Neural progenitor cell (in vitro differentiated cells): ENCODE measurements at regions not wholly inside any gene's neighbourhood (a gene's known extent, or its start where the extent isn't known, plus 50 kb on each side); places are given as distances from the start of the nearest gene placed in this dataset.

Source experiments
- DNase-seq: peaks from one replicate; pipeline ENCODE4 v3.0.0-alpha.2; 2016; ENCODE audit warnings: low spot score
- H2AFZ ChIP-seq: fragments of 200-600 bp; sonication (generic); replicated peaks from 2 replicates; pipeline ENCODE4 v1.6.1; 2016; ENCODE audit warnings: antibody characterized with exemption
- H3F3A ChIP-seq: fragments of 200-600 bp; sonication (generic); 2 replicates; pipeline ENCODE4 v1.6.1; 2016; ENCODE audit warnings: antibody characterized with exemption, low read depth
- H3K27ac ChIP-seq: fragments of 200-600 bp; sonication (generic); 2 replicates; pipeline ENCODE4 v1.5.1; 2016; ENCODE audit warnings: mild to moderate bottlenecking
- H3K27me3 ChIP-seq: fragments of 200-600 bp; sonication (generic); 2 replicates; pipeline ENCODE4 v1.6.1; 2016; ENCODE audit warnings: mild to moderate bottlenecking, moderate library complexity
- H3K36me3 ChIP-seq: fragments of 200-600 bp; sonication (generic); 2 replicates; pipeline ENCODE4 v1.5.1; 2016
- H3K4me1 ChIP-seq: fragments of 200-600 bp; sonication (generic); 2 replicates; pipeline ENCODE4 v1.6.1; 2016; ENCODE audit warnings: mixed run types
- H3K4me2 ChIP-seq: fragments of 200-600 bp; sonication (generic); 2 replicates; pipeline ENCODE4 v1.6.1; 2016
- H3K4me3 ChIP-seq: fragments of 200-600 bp; sonication (generic); 2 replicates; pipeline ENCODE4 v1.5.1; 2016
- H3K79me2 ChIP-seq: fragments of 200-600 bp; sonication (generic); 2 replicates; pipeline ENCODE4 v1.6.1; 2016; ENCODE audit warnings: low read depth
- H3K9ac ChIP-seq: fragments of 200-600 bp; sonication (generic); 2 replicates; pipeline ENCODE4 v1.6.1; 2016
- H3K9me3 ChIP-seq: fragments of 200-600 bp; sonication (generic); 2 replicates; pipeline ENCODE4 v1.5.1; 2016; ENCODE audit warnings: low read depth
- H4K20me1 ChIP-seq: fragments of 200-600 bp; sonication (generic); 2 replicates; pipeline ENCODE4 v1.6.1; 2016; ENCODE audit warnings: low read depth
- H3K27ac Mint-ChIP-seq: 3 replicates; pipeline ENCODE4 v1.8.0; 2021; ENCODE audit warnings: mixed read lengths
- H3K27me3 Mint-ChIP-seq: 2 replicates; pipeline ENCODE4 v1.8.0; 2022; ENCODE audit warnings: low read depth, mild to moderate bottlenecking, inconsistent platforms, moderate library complexity, mixed read lengths; ENCODE audit not compliant: insufficient read depth
- H3K36me3 Mint-ChIP-seq: 3 replicates; pipeline ENCODE4 v1.8.0; 2021; ENCODE audit warnings: mixed read lengths
- H3K4me1 Mint-ChIP-seq: 3 replicates; pipeline ENCODE4 v1.8.0; 2021; ENCODE audit warnings: mixed read lengths
- H3K4me3 Mint-ChIP-seq: 3 replicates; pipeline ENCODE4 v1.8.0; 2021; ENCODE audit warnings: mild to moderate bottlenecking, moderate library complexity, mixed read lengths
- H3K9me3 Mint-ChIP-seq: 3 replicates; pipeline ENCODE4 v1.8.0; 2020; ENCODE audit warnings: mixed read lengths
- EZH2 ChIP-seq: fragments of 200-600 bp; sonication (generic); IDR thresholded peaks from 2 replicates; pipeline ENCODE4 v1.6.1; 2017; ENCODE audit warnings: antibody characterized with exemption, mild to moderate bottlenecking, moderate library complexity
- EZH2phosphoT487 ChIP-seq: fragments of 200-600 bp; sonication (generic); IDR thresholded peaks from 2 replicates; pipeline ENCODE4 v1.6.1; 2017; ENCODE audit warnings: antibody characterized with exemption
- TF ChIP-seq, protein P1 (sequence below): fragments of 200-600 bp; sonication (generic); IDR thresholded peaks from 2 replicates; pipeline ENCODE4 v1.5.1; 2017; ENCODE audit warnings: antibody characterized with exemption, mild to moderate bottlenecking

DNA sequence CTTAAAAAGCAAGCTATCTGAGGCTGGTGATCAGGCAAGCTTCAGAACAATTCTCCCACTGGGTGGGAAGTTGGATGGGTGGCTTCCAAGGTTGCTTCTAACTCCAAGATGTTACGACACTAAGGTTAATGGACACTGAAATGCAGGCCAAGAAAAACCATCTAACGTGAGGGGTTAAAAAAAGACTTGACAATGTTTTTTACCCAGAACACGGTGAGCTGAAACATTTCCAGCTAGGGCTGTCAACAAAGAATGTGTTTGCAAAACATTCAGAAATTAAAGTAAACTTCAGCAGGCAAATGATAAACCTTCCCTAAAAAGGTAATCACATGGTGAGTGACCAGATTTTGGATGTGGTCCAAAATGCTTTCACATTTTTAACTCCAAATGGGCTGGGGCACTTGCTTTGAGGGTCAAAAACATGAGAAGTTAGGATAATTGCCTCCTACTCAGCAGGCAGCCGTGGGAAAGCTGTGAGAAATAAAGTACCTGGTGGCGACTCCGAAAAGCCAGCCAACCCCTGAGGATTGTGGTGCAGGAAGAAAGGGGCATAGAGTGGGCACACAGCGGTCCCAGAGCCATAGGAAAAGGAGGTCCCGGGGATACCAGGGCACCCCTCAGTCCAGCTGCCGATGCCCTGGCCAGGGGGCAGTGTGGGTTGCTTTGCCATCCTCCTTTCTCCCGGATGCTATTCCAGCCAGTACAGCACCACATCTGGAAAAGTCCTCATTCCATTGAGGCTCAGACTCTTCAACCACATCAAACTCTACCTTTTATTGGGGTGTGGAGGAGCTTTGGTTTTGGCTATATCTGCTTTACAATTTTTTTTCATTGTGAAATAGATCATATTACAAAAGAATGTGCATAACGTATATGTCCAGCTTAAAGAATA is 90.0 kb upstream of the ATL2 start:
- H3K4me1 ChIP-seq = no peaks in the 10 kb centered on the region
- Mint-ChIP-seq H3K4me1 (peaks cover 3% of the 10 kb centered on the region), H3K36me3 (no peaks in the 10 kb centered on the region), H3K4me3 (no peak overlapping the region), H3K27ac (no peak overlapping the region), H3K27me3 (peaks cover 4% of the 10 kb centered on the region), H3K9me3 (no peaks in the 10 kb centered on the region)
- no peak overlapping the region for H3K27ac ChIP-seq
- no peaks in the 10 kb centered on the region for H3F3A ChIP-seq
- no peak overlapping the region for H2AFZ ChIP-seq
- H3K27me3 ChIP-seq = no peaks in the 10 kb centered on the region
- H3K36me3 ChIP-seq = no peaks in the 10 kb centered on the region
- H4K20me1 ChIP-seq = no peaks in the 10 kb centered on the region
- no peaks in the 10 kb centered on the region for H3K9me3 ChIP-seq
- H3K79me2 ChIP-seq = no peaks in the 10 kb centered on the region
- H3K4me3 ChIP-seq = no peak overlapping the region
- DNase-seq = no peak
- TF ChIP-seq, protein P1, sequence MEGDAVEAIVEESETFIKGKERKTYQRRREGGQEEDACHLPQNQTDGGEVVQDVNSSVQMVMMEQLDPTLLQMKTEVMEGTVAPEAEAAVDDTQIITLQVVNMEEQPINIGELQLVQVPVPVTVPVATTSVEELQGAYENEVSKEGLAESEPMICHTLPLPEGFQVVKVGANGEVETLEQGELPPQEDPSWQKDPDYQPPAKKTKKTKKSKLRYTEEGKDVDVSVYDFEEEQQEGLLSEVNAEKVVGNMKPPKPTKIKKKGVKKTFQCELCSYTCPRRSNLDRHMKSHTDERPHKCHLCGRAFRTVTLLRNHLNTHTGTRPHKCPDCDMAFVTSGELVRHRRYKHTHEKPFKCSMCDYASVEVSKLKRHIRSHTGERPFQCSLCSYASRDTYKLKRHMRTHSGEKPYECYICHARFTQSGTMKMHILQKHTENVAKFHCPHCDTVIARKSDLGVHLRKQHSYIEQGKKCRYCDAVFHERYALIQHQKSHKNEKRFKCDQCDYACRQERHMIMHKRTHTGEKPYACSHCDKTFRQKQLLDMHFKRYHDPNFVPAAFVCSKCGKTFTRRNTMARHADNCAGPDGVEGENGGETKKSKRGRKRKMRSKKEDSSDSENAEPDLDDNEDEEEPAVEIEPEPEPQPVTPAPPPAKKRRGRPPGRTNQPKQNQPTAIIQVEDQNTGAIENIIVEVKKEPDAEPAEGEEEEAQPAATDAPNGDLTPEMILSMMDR = no peak
- TF ChIP-seq EZH2phosphoT487 (no peak), EZH2 (no peak)
- H3K9ac ChIP-seq = no peak overlapping the region
- no peak overlapping the region for H3K4me2 ChIP-seq

- Histone ChIP-seq H3K36me3 (no peaks in the 10 kb centered on the region), H3K27me3 (no peaks in the 10 kb centered on the region), H3K4me2 (no peak overlapping the region), H2AFZ (no peak overlapping the region), H3K9ac (no peak overlapping the region), H3K27ac (no peak overlapping the region), H3K4me3 (no peak overlapping the region), H3K4me1 (no peaks in the 10 kb centered on the region), H3K9me3 (no peaks in the 10 kb centered on the region), H4K20me1 (no peaks in the 10 kb centered on the region), H3K79me2 (no peaks in the 10 kb centered on the region), H3F3A (no peaks in the 10 kb centered on the region)
- no peaks in the 10 kb centered on the region for H3K9me3 Mint-ChIP-seq
- peaks cover 4% of the 10 kb centered on the region for H3K27me3 Mint-ChIP-seq
- no peak for DNase-seq
- no peak for TF ChIP-seq EZH2
- TF ChIP-seq, protein P1 = no peak
- TF ChIP-seq EZH2phosphoT487 = no peak
- no peaks in the 10 kb centered on the region for H3K36me3 Mint-ChIP-seq
- no peak overlapping the region for H3K4me3 Mint-ChIP-seq
- peaks cover 3% of the 10 kb centered on the region for H3K4me1 Mint-ChIP-seq
- no peak overlapping the region for H3K27ac Mint-ChIP-seq
Measured at GRCh38 chr2:38466409-38466808, 89.3 kb upstream of the ATL2 start.

GRCh38 chr2:38465789-38466127 is 88.7 kb upstream of the ATL2 start:
- no peak overlapping the region for H3K27ac ChIP-seq
- Mint-ChIP-seq H3K36me3 (no peaks in the 10 kb centered on the region), H3K9me3 (no peaks in the 10 kb centered on the region), H3K4me3 (no peak overlapping the region), H3K27ac (peak overlapping the region; percentile 86), H3K4me1 (peaks cover 3% of the 10 kb centered on the region), H3K27me3 (peaks cover 4% of the 10 kb centered on the region)
- no peaks in the 10 kb centered on the region for H3K4me1 ChIP-seq
- H3K36me3 ChIP-seq = no peaks in the 10 kb centered on the region
- H3K9me3 ChIP-seq = no peaks in the 10 kb centered on the region
- H3K79me2 ChIP-seq = no peaks in the 10 kb centered on the region
- peak overlapping the region; percentile 27 for H2AFZ ChIP-seq
- no peak overlapping the region for H3K9ac ChIP-seq
- DNase-seq = peak; percentile 50
- H3K4me2 ChIP-seq = no peak overlapping the region
- no peaks in the 10 kb centered on the region for H3K27me3 ChIP-seq
- TF ChIP-seq, protein P1 = peak; percentile 56
- no peak for TF ChIP-seq EZH2
- no peaks in the 10 kb centered on the region for H4K20me1 ChIP-seq
- H3K4me3 ChIP-seq = no peak overlapping the region
- H3F3A ChIP-seq = no peaks in the 10 kb centered on the region
